ENCODE measurements at regions not wholly inside any gene's neighbourhood (a gene's known extent, or its start where the extent isn't known, plus 50 kb on each side); places are given as distances from the start of the nearest gene placed in this dataset.
A peak's percentile ranks its signal among the peaks of the same experiment; 100 is the strongest.

- no peak overlapping the region for H3K4me3 Mint-ChIP-seq
- WGBS (ENCODE audit: insufficient coverage), result 40% methylated on average over 1 of the region's 2 CpGs
- Histone ChIP-seq H3K36me3 (ENCODE audit: control insufficient read depth in 2 of 2, extremely low read depth in 1 of 2, insufficient read depth in 1 of 2, low read length in 1 of 2) (no peaks in the 10 kb centered on the region), H3K27ac (ENCODE audit: low read length) (no peak overlapping the region), H3K4me1 (ENCODE audit: control insufficient read depth in 1 of 2, extremely low read depth in 1 of 2, insufficient read depth in 2 of 2, low read length in 2 of 2) (peaks cover 2 to 10% of the 10 kb centered on the region in 2 experiments), H3K27me3 (replicated peaks in 1 of 2; ENCODE audit: control insufficient read depth in 2 of 2, extremely low read depth in 1 of 2, insufficient read depth in 2 of 2, low read length in 1 of 2) (peaks cover 0 to 32% of the 10 kb centered on the region in 2 experiments), H3K4me3 (ENCODE audit: control insufficient read depth in 1 of 2, extremely low read depth in 1 of 2, low read length in 1 of 2) (no peak overlapping the region), H3K9me3 (no peaks in the 10 kb centered on the region)
- peaks cover 7 to 19% (median 11%) of the 10 kb centered on the region in 3 donors for H3K4me1 Mint-ChIP-seq
- CTCF ChIA-PET, result interaction anchor here in 1 of 2 donors (0.5 kb wide), 1 partner anchor 99 kb away, joined by 3 read pairs; no protein-coding TSS in a partner anchor
- DNase-seq (no peak), ATAC-seq (replicated peaks in 1 of 4) (peak in 2 of 4 experiments; percentile 26 to 64)
- no peaks in the 10 kb centered on the region for H3K9me3 Mint-ChIP-seq
- H3K27ac Mint-ChIP-seq, result no peak overlapping the region
- no peaks in the 10 kb centered on the region for H3K36me3 Mint-ChIP-seq
- POLR2A ChIA-PET, result no interaction called here
- H3K27me3 Mint-ChIP-seq, result peaks cover 5 to 33% of the 10 kb centered on the region in 2 donors
Observed at GRCh38 chr7:130840599-130840998, 106.6 kb upstream of the KLF14 start.

GRCh38 chr7:130841416-130841815, 107.4 kb upstream of the KLF14 start:
- POLR2A ChIA-PET, result no interaction called here
- H3K9me3 Mint-ChIP-seq, result no peaks in the 10 kb centered on the region
- peak; percentile 40 to 69 (median 42) for ATAC-seq (replicated peaks in 1 of 4)

GRCh38 chr7:130843703-130844102, 109.7 kb upstream of the KLF14 start:
- Mint-ChIP-seq H3K36me3 (no peaks in the 10 kb centered on the region), H3K4me3 (no peak overlapping the region), H3K4me1 (peaks cover 7 to 19% (median 11%) of the 10 kb centered on the region in 3 donors), H3K27ac (no peak overlapping the region), H3K9me3 (no peaks in the 10 kb centered on the region), H3K27me3 (peaks cover 7 to 27% of the 10 kb centered on the region in 2 donors)
- CTCF ChIA-PET, result interaction anchor here in 1 of 2 donors (1.0 kb wide), 1 partner anchor 12 kb away, joined by 3 read pairs; no protein-coding TSS in a partner anchor
- peaks cover 2 to 10% of the 10 kb centered on the region in 2 experiments for H3K4me1 ChIP-seq (ENCODE audit: control insufficient read depth in 1 of 2, extremely low read depth in 1 of 2, insufficient read depth in 2 of 2, low read length in 2 of 2)
- no peaks in the 10 kb centered on the region for H3K9me3 ChIP-seq
- H3K27ac ChIP-seq (ENCODE audit: low read length), result no peak overlapping the region
- POLR2A ChIA-PET, result no interaction called here
- peaks cover 0 to 26% of the 10 kb centered on the region in 2 experiments for H3K27me3 ChIP-seq (replicated peaks in 1 of 2; ENCODE audit: control insufficient read depth in 2 of 2, extremely low read depth in 1 of 2, insufficient read depth in 2 of 2, low read length in 1 of 2)
- ATAC-seq (replicated peaks in 1 of 4) (no peak), DNase-seq (no peak)
- no peaks in the 10 kb centered on the region for H3K36me3 ChIP-seq (ENCODE audit: control insufficient read depth in 2 of 2, extremely low read depth in 1 of 2, insufficient read depth in 1 of 2, low read length in 1 of 2)
- 94% methylated on average over 8 of the region's 11 CpGs for WGBS (ENCODE audit: insufficient coverage)
- H3K4me3 ChIP-seq (ENCODE audit: control insufficient read depth in 1 of 2, extremely low read depth in 1 of 2, low read length in 1 of 2), result no peak overlapping the region

More at GRCh38 chr7:130841416-130841815, 107.4 kb upstream of the KLF14 start:
- Histone ChIP-seq H3K4me3 (ENCODE audit: control insufficient read depth in 1 of 2, extremely low read depth in 1 of 2, low read length in 1 of 2) (no peak overlapping the region), H3K9me3 (no peaks in the 10 kb centered on the region), H3K4me1 (ENCODE audit: control insufficient read depth in 1 of 2, extremely low read depth in 1 of 2, insufficient read depth in 2 of 2, low read length in 2 of 2) (peaks cover 2 to 10% of the 10 kb centered on the region in 2 experiments), H3K27me3 (replicated peaks in 1 of 2; ENCODE audit: control insufficient read depth in 2 of 2, extremely low read depth in 1 of 2, insufficient read depth in 2 of 2, low read length in 1 of 2) (peaks cover 0 to 31% of the 10 kb centered on the region in 2 experiments), H3K27ac (ENCODE audit: low read length) (no peak overlapping the region), H3K36me3 (ENCODE audit: control insufficient read depth in 2 of 2, extremely low read depth in 1 of 2, insufficient read depth in 1 of 2, low read length in 1 of 2) (no peaks in the 10 kb centered on the region)
- DNase-seq, result peak in 16 of 35 experiments; percentile 5 to 35 (median 12)
- CTCF ChIA-PET, result no interaction called here
- H3K27me3 Mint-ChIP-seq, result peaks cover 7 to 28% of the 10 kb centered on the region in 2 donors
- H3K36me3 Mint-ChIP-seq, result no peaks in the 10 kb centered on the region
- 0% methylated on average over 3 of the region's 7 CpGs for WGBS (ENCODE audit: insufficient coverage)
- peak overlapping the region in 1 of 3 donors; percentile 60 for H3K4me3 Mint-ChIP-seq
- peak overlapping the region in 1 of 2 donors; percentile 24 for H3K27ac Mint-ChIP-seq
- peaks cover 7 to 19% (median 11%) of the 10 kb centered on the region in 3 donors for H3K4me1 Mint-ChIP-seq

- POLR2A ChIA-PET, result no interaction called here
- H3K4me1 Mint-ChIP-seq, result peaks cover 7 to 19% (median 11%) of the 10 kb centered on the region in 3 donors
- H3K27ac Mint-ChIP-seq, result no peak overlapping the region
- H3K36me3 ChIP-seq (ENCODE audit: control insufficient read depth in 2 of 2, extremely low read depth in 1 of 2, insufficient read depth in 1 of 2, low read length in 1 of 2), result no peaks in the 10 kb centered on the region
- peaks cover 0 to 26% of the 10 kb centered on the region in 2 experiments for H3K27me3 ChIP-seq (replicated peaks in 1 of 2; ENCODE audit: control insufficient read depth in 2 of 2, extremely low read depth in 1 of 2, insufficient read depth in 2 of 2, low read length in 1 of 2)
- no peak overlapping the region for H3K4me3 ChIP-seq (ENCODE audit: control insufficient read depth in 1 of 2, extremely low read depth in 1 of 2, low read length in 1 of 2)
- 90% methylated on average over 7 of the region's 11 CpGs for WGBS (ENCODE audit: insufficient coverage)
- no peaks in the 10 kb centered on the region for H3K9me3 ChIP-seq
- no peak overlapping the region for H3K27ac ChIP-seq (ENCODE audit: low read length)
- DNase-seq, result no peak
- peaks cover 7 to 27% of the 10 kb centered on the region in 2 donors for H3K27me3 Mint-ChIP-seq
- H3K4me3 Mint-ChIP-seq, result no peak overlapping the region
- no peak for ATAC-seq (replicated peaks in 1 of 4)
- no peaks in the 10 kb centered on the region for H3K36me3 Mint-ChIP-seq
- peaks cover 2 to 10% of the 10 kb centered on the region in 2 experiments for H3K4me1 ChIP-seq (ENCODE audit: control insufficient read depth in 1 of 2, extremely low read depth in 1 of 2, insufficient read depth in 2 of 2, low read length in 2 of 2)
- H3K9me3 Mint-ChIP-seq, result no peaks in the 10 kb centered on the region
- CTCF ChIA-PET, result no interaction called here
Observed at GRCh38 chr7:130844811-130845580, 111.0 kb upstream of the KLF14 start.

GRCh38 chr7:130845581-130846085, 111.6 kb upstream of the KLF14 start:
- no peak overlapping the region for H3K4me3 ChIP-seq (ENCODE audit: control insufficient read depth in 1 of 2, extremely low read depth in 1 of 2, low read length in 1 of 2)
- ChIA-PET CTCF (no interaction called here), POLR2A (no interaction called here)
- no peaks in the 10 kb centered on the region for H3K36me3 ChIP-seq (ENCODE audit: control insufficient read depth in 2 of 2, extremely low read depth in 1 of 2, insufficient read depth in 1 of 2, low read length in 1 of 2)
- Mint-ChIP-seq H3K36me3 (no peaks in the 10 kb centered on the region), H3K27ac (no peak overlapping the region), H3K9me3 (no peaks in the 10 kb centered on the region), H3K27me3 (peaks cover 7 to 27% of the 10 kb centered on the region in 2 donors), H3K4me3 (no peak overlapping the region), H3K4me1 (peaks cover 7 to 14% (median 11%) of the 10 kb centered on the region in 3 donors)
- ATAC-seq (replicated peaks in 1 of 4) (no peak), DNase-seq (no peak)
- peaks cover 2 to 10% of the 10 kb centered on the region in 2 experiments for H3K4me1 ChIP-seq (ENCODE audit: control insufficient read depth in 1 of 2, extremely low read depth in 1 of 2, insufficient read depth in 2 of 2, low read length in 2 of 2)
- H3K27me3 ChIP-seq (replicated peaks in 1 of 2; ENCODE audit: control insufficient read depth in 2 of 2, extremely low read depth in 1 of 2, insufficient read depth in 2 of 2, low read length in 1 of 2), result peaks cover 0 to 26% of the 10 kb centered on the region in 2 experiments
- 85% methylated on average over 4 of the region's 11 CpGs for WGBS (ENCODE audit: insufficient coverage)
- H3K9me3 ChIP-seq, result no peaks in the 10 kb centered on the region
- no peak overlapping the region for H3K27ac ChIP-seq (ENCODE audit: low read length)

GRCh38 chr7:130849604-130850003, 115.6 kb upstream of the KLF14 start:
- peaks cover 0 to 8% of the 10 kb centered on the region in 2 experiments for H3K27me3 ChIP-seq (replicated peaks in 1 of 2; ENCODE audit: control insufficient read depth in 2 of 2, extremely low read depth in 1 of 2, insufficient read depth in 2 of 2, low read length in 1 of 2)
- Mint-ChIP-seq H3K27ac (no peak overlapping the region), H3K4me3 (no peak overlapping the region), H3K27me3 (peaks cover 6 to 7% of the 10 kb centered on the region in 2 donors), H3K9me3 (no peaks in the 10 kb centered on the region), H3K4me1 (no peaks in the 10 kb centered on the region), H3K36me3 (peaks cover 17% of the 10 kb centered on the region)
- no peaks in the 10 kb centered on the region for H3K36me3 ChIP-seq (ENCODE audit: control insufficient read depth in 2 of 2, extremely low read depth in 1 of 2, insufficient read depth in 1 of 2, low read length in 1 of 2)
- DNase-seq (no peak), ATAC-seq (replicated peaks in 1 of 4) (no peak)
- no CpG with 5 or more reads among the region's 2 CpGs for WGBS (ENCODE audit: insufficient coverage)
- ChIA-PET POLR2A (no interaction called here), CTCF (no interaction called here)
- H3K4me3 ChIP-seq (ENCODE audit: control insufficient read depth in 1 of 2, extremely low read depth in 1 of 2, low read length in 1 of 2), result no peak overlapping the region
- no peaks in the 10 kb centered on the region for H3K9me3 ChIP-seq
- no peaks in the 10 kb centered on the region for H3K4me1 ChIP-seq (ENCODE audit: control insufficient read depth in 1 of 2, extremely low read depth in 1 of 2, insufficient read depth in 2 of 2, low read length in 2 of 2)
- H3K27ac ChIP-seq (ENCODE audit: low read length), result no peak overlapping the region

Data from T-cell (primary cell).